ENCODE measurements at regions not wholly inside any gene's neighbourhood (a gene's known extent, or its start where the extent isn't known, plus 50 kb on each side); places are given as distances from the start of the nearest gene placed in this dataset.

DNA sequence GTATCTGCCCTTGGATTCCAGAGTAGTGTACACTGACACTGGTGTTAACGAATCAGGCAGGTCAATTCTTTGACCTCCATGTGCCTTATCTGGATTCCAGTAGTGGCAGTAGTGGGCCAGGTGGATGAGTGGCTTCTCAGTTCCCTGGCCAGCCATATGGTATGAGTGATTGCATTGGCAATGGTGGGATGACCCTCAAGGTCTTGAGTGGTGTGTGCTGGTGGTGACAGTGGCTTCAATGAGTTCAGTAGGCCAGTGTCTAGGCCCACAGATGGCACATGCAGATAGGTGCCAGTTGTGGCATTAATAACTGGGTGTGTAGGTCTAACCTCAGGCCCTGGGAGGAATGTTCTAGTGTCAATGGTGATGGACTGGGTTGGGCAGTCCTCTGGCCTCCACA lies 674.1 kb upstream of the NXPH2 start:
- no peaks in the 10 kb centered on the region for H4K20me1 ChIP-seq (ENCODE audit: insufficient read depth, low read length)
- H3K36me3 ChIP-seq (replicated peaks; ENCODE audit: low read depth, low read length) = no peaks in the 10 kb centered on the region
- no peak overlapping the region for H2AFZ ChIP-seq (ENCODE audit: low read depth, low read length)
- H3K4me2 ChIP-seq (ENCODE audit: low read length) = no peak overlapping the region
- no peaks in the 10 kb centered on the region for H3K4me1 ChIP-seq (ENCODE audit: low read length)
- H3K27me3 ChIP-seq (ENCODE audit: low read depth, low read length) = no peaks in the 10 kb centered on the region
- TF ChIP-seq EZH2phosphoT487 (IDR thresholded peaks at IDR 0.05; ENCODE audit: low read depth) = no peak
- TF ChIP-seq, protein P1, sequence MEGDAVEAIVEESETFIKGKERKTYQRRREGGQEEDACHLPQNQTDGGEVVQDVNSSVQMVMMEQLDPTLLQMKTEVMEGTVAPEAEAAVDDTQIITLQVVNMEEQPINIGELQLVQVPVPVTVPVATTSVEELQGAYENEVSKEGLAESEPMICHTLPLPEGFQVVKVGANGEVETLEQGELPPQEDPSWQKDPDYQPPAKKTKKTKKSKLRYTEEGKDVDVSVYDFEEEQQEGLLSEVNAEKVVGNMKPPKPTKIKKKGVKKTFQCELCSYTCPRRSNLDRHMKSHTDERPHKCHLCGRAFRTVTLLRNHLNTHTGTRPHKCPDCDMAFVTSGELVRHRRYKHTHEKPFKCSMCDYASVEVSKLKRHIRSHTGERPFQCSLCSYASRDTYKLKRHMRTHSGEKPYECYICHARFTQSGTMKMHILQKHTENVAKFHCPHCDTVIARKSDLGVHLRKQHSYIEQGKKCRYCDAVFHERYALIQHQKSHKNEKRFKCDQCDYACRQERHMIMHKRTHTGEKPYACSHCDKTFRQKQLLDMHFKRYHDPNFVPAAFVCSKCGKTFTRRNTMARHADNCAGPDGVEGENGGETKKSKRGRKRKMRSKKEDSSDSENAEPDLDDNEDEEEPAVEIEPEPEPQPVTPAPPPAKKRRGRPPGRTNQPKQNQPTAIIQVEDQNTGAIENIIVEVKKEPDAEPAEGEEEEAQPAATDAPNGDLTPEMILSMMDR (IDR thresholded peaks at IDR 0.05; ENCODE audit: low read depth, low read length) = no peak
- no peak overlapping the region for H3K27ac ChIP-seq (ENCODE audit: low read length)
- H3K4me3 ChIP-seq (ENCODE audit: low read length) = no peak overlapping the region
- no peak overlapping the region for H3K9ac ChIP-seq (ENCODE audit: low read length)
- H3K79me2 ChIP-seq (ENCODE audit: low read length) = no peaks in the 10 kb centered on the region
- H3K9me3 ChIP-seq (ENCODE audit: insufficient read depth, low read length) = no peaks in the 10 kb centered on the region

- Histone ChIP-seq H3K27me3 (ENCODE audit: low read depth, low read length) (no peaks in the 10 kb centered on the region), H3K9ac (ENCODE audit: low read length) (no peak overlapping the region), H3K4me2 (ENCODE audit: low read length) (no peak overlapping the region), H3K4me1 (ENCODE audit: low read length) (no peaks in the 10 kb centered on the region), H3K27ac (ENCODE audit: low read length) (no peak overlapping the region), H2AFZ (ENCODE audit: low read depth, low read length) (no peak overlapping the region), H4K20me1 (ENCODE audit: insufficient read depth, low read length) (no peaks in the 10 kb centered on the region), H3K4me3 (ENCODE audit: low read length) (no peak overlapping the region), H3K79me2 (ENCODE audit: low read length) (no peaks in the 10 kb centered on the region), H3K9me3 (ENCODE audit: insufficient read depth, low read length) (no peaks in the 10 kb centered on the region), H3K36me3 (replicated peaks; ENCODE audit: low read depth, low read length) (no peaks in the 10 kb centered on the region)
- TF ChIP-seq EZH2phosphoT487 (IDR thresholded peaks at IDR 0.05; ENCODE audit: low read depth) = no peak
- TF ChIP-seq, protein P1 (IDR thresholded peaks at IDR 0.05; ENCODE audit: low read depth, low read length) = no peak
Measured at GRCh38 chr2:139439100-139439499, 658.9 kb upstream of the NXPH2 start.

DNA sequence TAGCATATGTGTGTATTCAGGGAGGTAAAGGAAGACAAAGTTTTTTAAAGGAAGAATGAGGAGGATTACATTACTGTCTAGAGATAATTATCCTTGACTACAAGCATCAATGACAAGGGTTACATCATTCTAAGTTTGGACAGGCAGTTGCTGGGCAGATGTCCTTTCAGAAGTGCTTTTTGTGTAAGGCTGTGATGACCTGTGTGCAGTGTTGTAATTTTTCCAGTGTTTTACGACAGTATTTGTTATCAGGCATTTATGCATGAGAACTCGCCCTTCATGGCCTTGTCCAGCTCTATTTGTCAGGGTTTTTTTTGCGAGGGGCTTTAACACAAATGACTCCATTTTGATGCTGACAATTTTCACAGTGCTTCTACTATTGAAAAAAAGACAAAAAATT lies 658.3 kb upstream of the NXPH2 start:
- Histone ChIP-seq H3K9ac (ENCODE audit: low read length) (no peak overlapping the region), H3K9me3 (ENCODE audit: insufficient read depth, low read length) (no peaks in the 10 kb centered on the region), H3K79me2 (ENCODE audit: low read length) (no peaks in the 10 kb centered on the region), H3K4me3 (ENCODE audit: low read length) (no peak overlapping the region), H3K4me1 (ENCODE audit: low read length) (no peaks in the 10 kb centered on the region), H3K4me2 (ENCODE audit: low read length) (no peak overlapping the region), H3K27me3 (ENCODE audit: low read depth, low read length) (no peaks in the 10 kb centered on the region), H4K20me1 (ENCODE audit: insufficient read depth, low read length) (no peaks in the 10 kb centered on the region), H3K27ac (ENCODE audit: low read length) (no peak overlapping the region), H3K36me3 (replicated peaks; ENCODE audit: low read depth, low read length) (no peaks in the 10 kb centered on the region), H2AFZ (ENCODE audit: low read depth, low read length) (no peak overlapping the region)
- TF ChIP-seq EZH2phosphoT487 (IDR thresholded peaks at IDR 0.05; ENCODE audit: low read depth) = no peak
- TF ChIP-seq, protein P1 (IDR thresholded peaks at IDR 0.05; ENCODE audit: low read depth, low read length) = no peak

DNA sequence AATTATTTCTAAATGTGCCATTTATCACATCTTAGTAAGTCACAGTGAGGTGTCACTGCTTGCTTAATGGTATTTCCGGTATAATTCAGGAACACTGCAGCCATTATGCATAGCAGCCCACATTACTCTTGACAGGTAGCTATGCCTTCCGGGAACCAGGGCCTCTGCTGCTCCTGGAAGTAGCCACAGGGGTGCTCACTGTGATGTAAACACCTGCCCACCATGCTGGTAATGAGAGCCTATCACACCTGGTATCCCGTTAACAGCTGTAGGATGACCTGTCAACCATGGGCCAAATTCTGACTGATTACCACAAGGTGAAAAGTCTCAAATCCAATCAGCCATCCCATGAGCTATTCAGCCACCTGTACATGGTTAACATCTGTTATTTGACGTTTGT lies 647.0 kb upstream of the NXPH2 start:
- Histone ChIP-seq H3K36me3 (replicated peaks; ENCODE audit: low read depth, low read length) (no peaks in the 10 kb centered on the region), H3K4me1 (ENCODE audit: low read length) (no peaks in the 10 kb centered on the region), H3K79me2 (ENCODE audit: low read length) (no peaks in the 10 kb centered on the region), H3K9ac (ENCODE audit: low read length) (no peak overlapping the region), H3K27me3 (ENCODE audit: low read depth, low read length) (no peaks in the 10 kb centered on the region), H3K4me3 (ENCODE audit: low read length) (no peak overlapping the region), H3K9me3 (ENCODE audit: insufficient read depth, low read length) (no peaks in the 10 kb centered on the region), H4K20me1 (ENCODE audit: insufficient read depth, low read length) (no peaks in the 10 kb centered on the region), H3K27ac (ENCODE audit: low read length) (no peak overlapping the region), H3K4me2 (ENCODE audit: low read length) (no peak overlapping the region), H2AFZ (ENCODE audit: low read depth, low read length) (no peak overlapping the region)
- TF ChIP-seq, protein P1 (IDR thresholded peaks at IDR 0.05; ENCODE audit: low read depth, low read length) = no peak
- TF ChIP-seq EZH2phosphoT487 (IDR thresholded peaks at IDR 0.05; ENCODE audit: low read depth) = no peak

Measured in OCI-LY3 (cell line).